ENCODE measurements at regions not wholly inside any gene's neighbourhood (a gene's known extent, or its start where the extent isn't known, plus 50 kb on each side); places are given as distances from the start of the nearest gene placed in this dataset.
"Not testable (repeated sequence)": the region's sequence is repeated elsewhere in the genome, so short reads cannot be mapped to it uniquely, and the experiment has no call there.

- Histone ChIP-seq H3K27me3 (ENCODE audit: low read depth) (no peaks in the 10 kb centered on the region), H3K4me1 (no peaks in the 10 kb centered on the region), H3K9me3 (replicated peaks) (no peaks in the 10 kb centered on the region), H3K4me3 (no peak overlapping the region), H3K27ac (replicated peaks) (no peak overlapping the region), H3K36me3 (no peaks in the 10 kb centered on the region)
- intact Hi-C loops (cut with micrococcal nuclease), result no loop called here
- no peak for DNase-seq
- no peak for TF ChIP-seq CTCF (IDR thresholded peaks at IDR 0.05; ENCODE audit: borderline replicate concordance)
Observed at GRCh38 chr9:29230931-29231330, 1657.7 kb upstream of the C9orf72 start.

- Histone ChIP-seq H3K9me3 (replicated peaks) (peaks cover 4% of the 10 kb centered on the region), H3K27ac (replicated peaks) (no peak overlapping the region), H3K4me1 (no peaks in the 10 kb centered on the region), H3K36me3 (no peaks in the 10 kb centered on the region), H3K27me3 (ENCODE audit: low read depth) (no peaks in the 10 kb centered on the region), H3K4me3 (no peak overlapping the region)
- no peak for DNase-seq
- intact Hi-C loops (cut with micrococcal nuclease), result no loop called here
- no peak for TF ChIP-seq CTCF (IDR thresholded peaks at IDR 0.05; ENCODE audit: borderline replicate concordance)
Observed at GRCh38 chr9:29233193-29233592, 1659.9 kb upstream of the C9orf72 start.

GRCh38 chr9:29241320-29241719 is 1668.0 kb upstream of the C9orf72 start:
- no peak for TF ChIP-seq CTCF (IDR thresholded peaks at IDR 0.05; ENCODE audit: borderline replicate concordance)
- intact Hi-C loops (cut with micrococcal nuclease), result no loop called here
- no peak for DNase-seq

GRCh38 chr9:29245351-29245750 is 1672.1 kb upstream of the C9orf72 start:
- Histone ChIP-seq H3K4me3 (no peak overlapping the region), H3K9me3 (replicated peaks) (no peaks in the 10 kb centered on the region), H3K4me1 (no peaks in the 10 kb centered on the region), H3K27ac (replicated peaks) (no peak overlapping the region), H3K27me3 (ENCODE audit: low read depth) (no peaks in the 10 kb centered on the region), H3K36me3 (no peaks in the 10 kb centered on the region)
- intact Hi-C loops (cut with micrococcal nuclease), result no loop called here
- no peak for DNase-seq
- TF ChIP-seq CTCF (IDR thresholded peaks at IDR 0.05; ENCODE audit: borderline replicate concordance), result no peak

More at GRCh38 chr9:29241320-29241719, 1668.0 kb upstream of the C9orf72 start:
- Histone ChIP-seq H3K4me1 (no peaks in the 10 kb centered on the region), H3K36me3 (no peaks in the 10 kb centered on the region), H3K4me3 (no peak overlapping the region), H3K27me3 (ENCODE audit: low read depth) (no peaks in the 10 kb centered on the region), H3K9me3 (replicated peaks) (peaks cover 4% of the 10 kb centered on the region), H3K27ac (replicated peaks) (no peak overlapping the region)

GRCh38 chr9:29270400-29270799 is 1697.1 kb upstream of the C9orf72 start:
- H3K27ac ChIP-seq (replicated peaks); H3K4me1 ChIP-seq; H3K4me3 ChIP-seq; H3K27me3 ChIP-seq (ENCODE audit: low read depth); H3K36me3 ChIP-seq; intact Hi-C loops (cut with micrococcal nuclease); H3K9me3 ChIP-seq (replicated peaks): not testable (repeated sequence)
- DNase-seq, result peak; percentile 6

GRCh38 chr9:29282121-29282520 is 1708.8 kb upstream of the C9orf72 start:
- Histone ChIP-seq H3K4me3 (no peak overlapping the region), H3K27me3 (ENCODE audit: low read depth) (no peaks in the 10 kb centered on the region), H3K27ac (replicated peaks) (no peak overlapping the region), H3K4me1 (no peaks in the 10 kb centered on the region), H3K9me3 (replicated peaks) (peaks cover 8% of the 10 kb centered on the region), H3K36me3 (no peaks in the 10 kb centered on the region)
- no peak for DNase-seq
- intact Hi-C loops (cut with micrococcal nuclease), result no loop called here
- TF ChIP-seq CTCF (IDR thresholded peaks at IDR 0.05; ENCODE audit: borderline replicate concordance), result no peak

Measured in left ventricle myocardium inferior (tissue), 1 donor.